Stimulated activated CD4-positive, alpha-beta T cell treated with anti-CD3 and anti-CD28 coated beads, Interleukin-2, amount 100 ng/mL, for 4 hours (primary cell): ENCODE measurements at regions not wholly inside any gene's neighbourhood (a gene's known extent, or its start where the extent isn't known, plus 50 kb on each side); places are given as distances from the start of the nearest gene placed in this dataset.

Source experiments
- DNase-seq: peaks from one replicate; pipeline ENCODE4 v3.0.0-alpha.2; 2020; ENCODE audit warnings: low read depth

DNA sequence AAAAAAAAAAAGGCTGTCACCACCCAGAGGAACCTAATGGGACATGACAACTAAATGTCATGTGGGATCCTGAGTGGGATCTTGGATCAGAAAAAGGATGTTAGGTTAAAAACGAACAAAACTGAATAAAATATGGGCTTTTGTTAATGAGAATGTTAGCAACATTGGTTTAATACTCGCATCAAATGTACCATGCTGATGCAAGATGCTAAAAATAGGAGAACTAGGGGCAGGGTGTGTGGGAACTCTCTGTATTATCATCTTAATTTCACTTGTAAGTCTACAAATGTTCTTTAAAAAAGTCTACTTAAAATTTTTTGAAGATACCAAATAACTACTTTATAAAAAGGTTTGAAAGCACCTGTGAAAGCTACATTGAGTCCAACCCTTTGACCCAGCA is 88.8 kb upstream of the PRR5 start:
- no peak for DNase-seq

DNA sequence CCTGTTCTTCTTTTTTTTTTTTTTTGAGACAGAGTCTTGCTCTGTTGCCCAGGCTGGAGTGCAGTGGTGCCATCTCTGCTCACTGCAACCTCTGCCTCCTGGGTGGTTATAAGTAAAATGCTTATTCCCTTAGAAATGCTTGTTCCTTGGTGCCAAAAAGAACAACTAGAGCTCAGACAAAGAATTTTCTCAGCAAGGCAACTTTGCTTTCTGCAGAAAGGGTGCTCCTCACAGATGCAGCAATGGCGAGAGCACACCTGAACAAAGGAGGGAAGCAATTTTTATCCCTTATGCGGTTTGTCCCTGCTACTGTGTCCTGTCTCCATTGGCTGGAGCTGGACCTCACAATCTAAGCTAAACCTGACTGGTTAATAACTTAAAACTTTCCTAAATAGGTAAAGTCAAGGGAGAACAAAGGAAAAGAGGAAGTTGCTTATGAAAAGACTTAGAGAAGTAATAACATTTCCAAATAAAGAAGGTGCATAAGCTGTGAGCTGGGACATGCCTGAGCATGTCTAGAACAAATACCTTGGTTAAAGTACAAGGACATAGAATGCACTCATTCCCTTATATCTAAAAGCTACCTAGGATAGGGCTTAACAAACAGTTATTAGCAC is 90.0 kb upstream of the PRR5 start:
- DNase-seq: no peak

DNA sequence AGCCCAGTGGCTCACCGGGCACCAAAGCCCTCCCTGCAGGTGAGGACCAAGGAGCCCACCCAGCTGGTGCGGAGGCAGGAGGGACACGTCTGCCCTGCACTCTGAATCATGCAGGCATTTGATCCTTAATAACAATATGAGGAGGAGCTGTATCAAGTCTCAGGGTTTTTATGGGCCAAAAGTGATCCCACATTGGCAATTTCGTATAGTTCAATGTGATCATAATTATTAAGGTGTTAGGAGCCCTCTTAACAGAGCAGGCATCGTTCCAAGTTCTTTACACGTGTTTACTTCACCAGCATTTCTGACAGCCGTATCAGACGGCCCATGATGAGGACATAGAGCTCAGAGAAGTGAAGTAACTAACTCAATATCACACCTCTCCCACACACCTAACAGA is 91.9 kb upstream of the PRR5 start:
- DNase-seq: no peak

DNA sequence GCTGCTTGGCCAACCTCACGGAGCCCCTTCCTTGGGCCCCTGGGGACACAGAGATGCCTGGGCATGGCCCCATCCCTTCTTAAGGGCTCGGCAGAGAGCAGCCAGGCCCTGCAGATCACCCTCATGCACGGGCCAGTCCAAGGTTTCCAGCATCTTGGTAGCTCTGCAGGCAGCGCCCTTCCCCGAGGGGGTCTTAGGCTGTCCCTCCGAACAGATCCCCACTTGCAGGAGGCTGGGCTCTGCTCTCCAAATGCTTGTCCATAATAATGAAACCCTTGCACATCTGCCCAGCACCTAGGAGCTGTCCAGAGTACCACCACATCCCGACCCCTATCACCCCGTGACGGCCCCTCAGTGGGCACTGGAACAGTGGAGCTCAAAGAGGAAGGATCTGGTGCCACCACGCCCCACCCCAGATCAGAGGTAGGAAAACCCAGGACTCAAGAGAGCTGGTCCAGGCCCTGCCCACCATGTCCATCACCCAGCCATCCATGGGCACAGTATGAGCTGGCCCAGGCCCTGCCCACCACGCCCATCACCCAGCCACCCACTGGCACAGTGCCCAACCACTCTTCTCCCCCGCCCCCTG is 92.5 kb upstream of the PRR5 start:
- no peak for DNase-seq

DNA sequence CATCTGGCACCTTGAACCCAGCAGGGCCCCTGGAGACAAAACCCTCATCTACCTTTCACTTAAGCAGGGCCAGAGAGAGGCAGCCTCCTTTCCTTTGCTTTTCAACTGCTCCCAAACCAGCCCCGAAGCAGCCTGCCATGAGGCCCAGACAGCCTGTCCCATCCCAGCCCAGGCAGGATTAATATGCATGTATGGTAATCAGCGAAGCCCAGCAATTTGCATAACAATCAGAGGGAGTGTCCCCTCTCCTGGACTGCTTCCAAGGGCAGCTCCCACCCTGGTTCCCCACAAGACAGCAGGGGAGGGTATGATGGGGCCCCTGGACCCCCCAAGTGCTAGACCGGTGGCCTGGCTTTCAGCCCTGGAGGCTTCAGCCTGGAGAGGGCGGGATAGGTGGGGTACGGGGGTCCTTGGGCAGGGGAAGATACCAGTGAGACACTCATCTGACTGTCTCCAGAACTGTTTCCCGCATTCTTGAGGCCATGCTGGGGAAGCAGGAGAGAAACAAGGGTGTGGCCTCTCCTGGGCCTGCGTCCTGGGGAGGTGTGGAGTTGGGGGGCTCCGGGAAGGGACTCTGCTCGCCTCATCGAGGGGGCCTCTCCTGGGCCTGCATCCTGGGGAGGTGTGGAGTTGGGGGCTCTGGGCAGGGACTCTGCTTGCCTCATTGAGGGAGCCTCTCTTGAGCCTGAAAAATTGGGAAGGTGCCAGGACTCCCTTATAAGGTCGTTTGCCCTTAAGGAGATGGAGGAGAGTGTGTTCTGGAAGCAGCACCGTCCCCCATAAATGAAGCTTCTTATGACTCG is 93.2 kb upstream of the PRR5 start:
- DNase-seq: no peak

DNA sequence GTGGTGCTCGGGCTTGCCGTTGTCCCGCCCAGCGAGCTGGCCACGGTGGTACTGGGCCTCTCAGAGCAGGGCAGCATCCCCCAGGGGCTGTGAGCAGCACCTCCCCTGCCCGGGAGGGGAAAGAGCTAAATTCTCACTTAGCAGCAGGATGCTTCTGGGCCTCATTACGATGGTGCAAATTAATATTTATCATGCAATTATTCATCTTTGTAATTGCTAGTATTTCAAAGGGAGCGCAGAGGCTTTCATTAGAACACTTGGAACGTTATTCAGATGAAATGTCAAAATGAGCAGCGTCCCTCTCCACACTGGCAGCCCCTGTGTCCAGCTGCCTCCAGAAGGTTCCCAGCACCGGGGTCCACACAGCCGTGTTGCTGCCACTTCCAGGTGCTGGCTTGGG is 95.9 kb upstream of the PRR5 start:
- DNase-seq: no peak

DNA sequence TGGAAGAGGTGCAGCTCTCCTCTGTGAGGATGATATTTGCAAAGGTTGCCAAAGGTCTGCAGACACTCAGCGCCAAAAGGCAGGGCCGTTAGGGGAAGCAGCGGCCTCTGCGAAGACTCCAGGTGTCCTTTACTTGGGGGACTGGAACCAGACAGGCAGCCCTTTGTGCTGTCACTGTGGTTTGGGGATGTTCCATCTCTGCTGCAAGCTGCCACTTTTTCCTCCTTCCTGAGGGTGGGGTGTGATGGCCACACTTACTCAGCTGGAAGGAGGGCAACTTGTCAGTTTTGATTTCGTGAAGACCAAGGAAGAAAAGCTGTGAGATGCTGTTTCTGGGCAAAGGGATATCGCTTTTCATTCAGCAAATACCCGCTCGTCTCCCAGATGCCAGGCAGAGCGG is 96.5 kb upstream of the PRR5 start:
- no peak for DNase-seq

DNA sequence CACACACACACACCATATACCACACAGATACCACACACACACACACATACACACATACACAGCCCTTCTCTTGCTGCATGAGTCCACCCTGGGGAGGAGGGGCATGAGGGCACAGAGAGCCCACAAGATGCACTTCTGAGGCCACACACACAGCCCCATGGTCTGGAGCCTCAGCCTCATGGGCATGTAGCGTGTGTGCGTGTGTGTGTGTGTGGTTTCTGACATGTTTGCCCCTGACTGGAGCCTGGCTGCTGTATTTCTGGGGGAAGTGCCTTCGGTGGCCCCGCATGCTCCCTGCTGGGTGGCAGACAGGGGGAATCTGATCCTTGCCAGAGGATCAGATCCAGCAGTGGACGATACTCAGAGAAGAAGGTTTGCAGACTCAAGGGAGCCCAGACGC is 97.0 kb upstream of the PRR5 start:
- DNase-seq: no peak

DNA sequence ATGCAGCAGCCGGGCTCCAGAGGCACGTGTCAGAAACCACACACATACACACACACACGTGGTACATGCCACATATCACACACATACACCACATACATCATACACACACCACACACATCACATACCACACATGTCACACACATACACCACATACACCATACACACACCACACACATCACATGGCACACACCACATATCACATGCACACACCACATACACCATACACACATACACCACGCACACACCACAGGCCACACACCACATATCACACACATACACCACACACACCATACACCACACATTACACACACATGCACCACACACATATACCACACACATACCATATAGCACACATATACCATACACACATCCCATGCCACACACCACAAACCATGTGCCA is 97.5 kb upstream of the PRR5 start:
- no peak for DNase-seq

DNA sequence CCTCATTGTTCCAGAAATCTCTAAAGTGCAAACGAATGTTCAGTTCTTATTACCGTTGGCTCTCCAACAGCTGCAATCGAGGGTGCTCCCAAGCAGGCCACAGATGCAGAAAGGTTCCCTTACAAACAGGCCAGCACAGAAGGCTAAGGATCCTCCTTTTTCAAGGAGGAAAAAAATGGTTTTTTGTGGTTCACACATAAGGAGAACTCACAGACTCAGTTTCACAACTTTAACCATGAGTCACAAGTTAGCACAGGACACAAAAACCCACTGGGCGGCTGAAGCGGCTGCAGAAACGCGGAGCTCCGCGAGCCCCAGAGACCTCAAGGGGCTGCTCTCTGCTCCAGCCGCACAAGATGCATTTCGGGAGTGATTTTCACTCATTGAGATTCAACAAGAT is 98.2 kb upstream of the PRR5 start:
- no peak for DNase-seq

DNA sequence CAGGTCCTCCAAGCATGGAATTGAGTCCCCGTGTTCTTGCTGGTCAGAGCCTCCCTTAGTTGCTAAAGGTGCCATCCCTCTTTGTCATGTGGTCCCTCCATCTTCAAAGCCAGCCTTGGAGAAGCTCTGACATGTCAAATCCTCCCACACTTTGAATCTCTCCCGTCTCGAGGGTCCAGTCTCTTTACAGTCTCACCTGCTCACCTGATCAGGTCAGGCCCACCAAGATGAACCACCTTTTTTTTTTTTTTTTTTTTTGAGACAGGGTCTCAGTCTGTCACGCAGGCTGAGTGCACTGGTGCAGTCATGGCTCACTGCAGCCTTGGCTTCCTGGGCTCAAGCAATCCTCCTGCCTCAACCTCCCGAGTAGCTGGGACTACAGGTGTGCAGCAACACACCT is 100.3 kb upstream of the PRR5 start:
- DNase-seq: no peak

DNA sequence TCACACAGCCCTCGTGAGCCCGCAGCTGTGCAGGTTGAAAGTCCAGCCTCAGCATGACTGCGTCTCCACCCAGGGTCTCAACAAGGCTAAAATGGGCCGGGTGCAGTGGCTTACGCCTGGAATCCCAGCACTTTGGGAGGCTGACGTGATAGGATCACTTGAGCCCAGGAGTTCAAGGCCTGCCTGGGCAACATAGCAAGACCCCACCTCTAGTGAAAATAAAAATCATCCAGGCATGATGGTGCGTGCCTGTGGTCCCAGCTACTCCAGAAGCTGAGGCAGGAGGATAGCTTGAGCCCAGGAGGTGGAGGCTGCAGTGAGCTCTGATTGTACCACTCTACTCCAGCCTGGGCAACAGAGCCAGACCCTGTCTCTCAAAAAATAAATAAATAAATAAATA is 100.8 kb upstream of the PRR5 start:
- DNase-seq: no peak

DNA sequence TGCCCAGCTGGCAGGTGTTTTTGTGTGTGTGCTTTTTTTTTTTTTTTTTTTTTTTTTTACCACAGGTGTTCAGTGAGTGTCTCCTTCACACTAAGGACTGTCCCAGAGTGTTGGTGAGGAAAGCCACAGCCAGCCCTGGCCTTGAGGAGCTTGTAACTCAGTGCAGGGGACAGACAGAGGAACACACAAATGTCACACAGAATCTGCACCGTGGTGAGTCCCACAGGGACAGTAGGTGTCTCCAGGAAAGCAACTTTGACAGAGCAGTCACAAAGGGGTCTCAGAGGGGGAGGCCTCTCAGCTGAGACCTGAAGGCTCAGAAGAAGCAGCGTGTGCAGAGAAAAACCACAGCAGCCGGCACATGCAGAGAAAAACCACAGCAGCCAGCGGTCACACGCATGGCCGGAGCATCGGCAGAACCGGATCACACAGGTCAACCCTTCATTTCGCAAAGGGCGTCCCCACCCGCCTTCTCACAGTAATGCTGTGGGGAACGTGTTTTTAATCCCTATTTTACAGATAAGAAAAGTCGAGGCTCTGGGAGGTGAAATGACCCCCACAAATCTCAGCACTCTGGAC is 101.7 kb upstream of the PRR5 start:
- DNase-seq: no peak

DNA sequence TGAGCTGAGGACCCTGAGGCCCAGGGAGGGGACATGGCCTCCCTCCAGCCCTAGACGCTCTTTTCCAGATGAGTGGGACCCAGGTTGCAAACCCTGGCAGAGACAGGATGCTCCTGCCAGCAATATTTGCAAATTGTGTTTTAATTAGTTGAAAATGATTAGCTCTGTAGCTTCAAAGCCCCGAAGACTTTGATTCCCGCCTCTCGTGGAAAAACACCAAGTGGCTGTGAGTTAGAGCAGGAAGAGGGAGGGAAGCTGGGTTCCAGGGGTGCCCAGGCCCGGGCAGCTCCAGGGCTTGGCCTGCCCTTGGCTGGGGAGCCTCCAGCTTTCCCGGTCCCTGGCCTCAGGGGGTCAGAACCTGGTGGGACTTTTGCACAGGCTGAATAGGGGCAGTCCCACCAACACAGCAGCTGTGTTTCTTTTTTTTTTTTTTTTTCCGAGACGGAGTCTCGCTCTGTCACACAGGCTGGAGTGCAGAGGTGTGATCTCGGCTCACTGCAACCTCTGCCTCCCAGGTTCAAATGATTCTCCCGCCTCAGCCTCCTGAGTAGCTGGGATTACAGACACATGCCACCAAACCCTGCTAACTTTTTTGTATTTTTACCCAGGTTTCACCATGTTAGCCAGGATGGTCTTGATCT is 101.6 kb upstream of the RTL6 start:
- no peak for DNase-seq

DNA sequence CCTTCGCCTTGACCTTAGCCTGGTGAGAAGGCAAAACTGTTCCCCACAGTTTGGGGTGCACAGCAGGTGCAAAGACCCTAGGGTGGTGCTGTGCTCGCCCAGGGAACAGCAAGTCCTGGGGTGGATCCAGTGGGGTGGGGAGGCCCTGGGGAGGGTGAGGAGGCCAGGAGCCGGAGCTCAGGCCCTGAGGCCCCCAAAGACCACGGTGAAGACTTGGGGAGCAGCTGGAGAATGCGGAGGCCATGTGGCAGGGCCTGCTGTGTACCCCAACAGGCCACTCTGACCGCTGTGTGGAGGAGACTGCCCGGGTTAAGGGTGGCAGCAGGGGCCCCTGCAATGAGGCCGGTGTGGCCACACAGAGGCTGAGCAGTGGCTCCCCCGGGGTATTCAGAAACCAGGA is 101.1 kb upstream of the RTL6 start:
- DNase-seq: no peak

DNA sequence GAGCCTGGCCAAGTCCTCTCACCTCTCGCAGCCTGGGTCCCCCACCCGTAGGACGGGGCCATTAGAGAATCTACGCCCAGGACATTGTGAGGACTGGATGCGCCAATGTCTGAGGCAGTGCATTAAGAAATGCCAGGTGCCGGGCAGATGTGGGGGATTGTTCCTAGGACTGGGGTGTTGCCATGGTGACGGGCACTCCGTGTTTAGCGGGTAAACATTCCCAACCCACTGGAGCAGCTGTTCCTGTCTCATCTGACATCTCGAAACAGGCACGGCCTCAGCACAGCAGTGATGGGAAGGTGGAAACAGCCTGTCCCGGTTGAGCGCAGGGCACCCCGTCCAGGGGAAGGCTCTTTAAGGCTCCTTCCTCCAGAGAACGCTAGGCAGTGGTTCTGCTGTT is 99.6 kb upstream of the RTL6 start:
- DNase-seq: no peak

DNA sequence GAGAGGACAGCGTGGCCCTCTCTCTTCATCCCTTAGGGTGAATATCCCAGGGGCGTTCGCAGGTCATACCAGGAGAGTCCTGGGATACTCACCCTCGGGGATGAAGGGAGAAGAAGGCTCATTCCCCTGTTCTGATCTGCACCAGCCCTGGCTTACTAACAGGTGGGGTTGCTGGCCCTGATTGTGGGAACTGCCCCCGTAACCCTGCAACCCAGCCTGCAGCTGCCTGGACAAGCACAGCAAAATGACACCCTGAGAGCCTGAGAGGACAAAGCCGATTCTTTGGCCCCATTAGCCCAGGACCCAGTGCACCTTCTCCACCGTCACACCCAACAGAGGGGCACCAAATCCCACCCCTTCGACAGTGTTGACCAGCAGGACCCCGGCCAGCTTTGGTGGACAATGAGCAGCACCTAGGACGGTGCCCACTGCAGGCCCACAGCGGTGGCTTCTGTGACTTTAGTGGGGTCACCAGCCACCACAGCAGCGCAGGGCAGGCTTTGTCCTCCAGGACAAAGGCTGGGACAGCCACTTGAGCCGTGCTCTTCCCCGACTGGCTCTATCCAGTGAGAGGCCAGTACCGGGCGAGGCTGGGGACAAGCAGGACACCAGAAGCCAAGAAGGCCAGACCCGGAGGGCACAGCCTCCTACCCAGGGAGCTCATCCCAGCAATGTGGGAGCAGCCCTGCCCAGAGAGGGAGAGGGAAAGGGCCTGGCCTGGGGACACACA is 98.5 kb upstream of the RTL6 start:
- no peak for DNase-seq

DNA sequence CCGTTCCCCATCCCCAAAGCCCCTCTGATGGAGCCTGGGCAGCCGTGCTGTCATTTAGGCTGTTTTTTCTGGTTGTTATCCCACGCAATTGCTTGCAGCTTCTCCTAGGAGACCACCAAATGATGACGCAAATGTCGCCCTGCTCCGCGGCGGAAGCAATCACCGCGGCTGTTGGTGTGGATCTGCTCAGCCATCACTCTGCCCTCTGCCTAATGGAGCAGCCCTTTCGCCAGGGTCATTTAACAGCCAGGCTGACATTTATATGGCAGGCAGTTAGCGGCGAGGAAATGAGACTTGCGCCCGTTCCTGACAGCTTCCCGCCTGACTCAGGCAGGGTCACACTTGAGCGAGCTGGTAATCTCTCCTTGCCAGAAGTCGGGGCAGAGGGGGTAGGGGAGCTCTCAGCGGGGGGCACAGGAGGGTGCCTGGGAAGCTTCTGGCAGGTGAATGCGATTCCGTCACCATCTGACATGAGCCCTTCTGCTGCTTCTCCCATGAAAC is 97.9 kb upstream of the RTL6 start:
- no peak for DNase-seq

DNA sequence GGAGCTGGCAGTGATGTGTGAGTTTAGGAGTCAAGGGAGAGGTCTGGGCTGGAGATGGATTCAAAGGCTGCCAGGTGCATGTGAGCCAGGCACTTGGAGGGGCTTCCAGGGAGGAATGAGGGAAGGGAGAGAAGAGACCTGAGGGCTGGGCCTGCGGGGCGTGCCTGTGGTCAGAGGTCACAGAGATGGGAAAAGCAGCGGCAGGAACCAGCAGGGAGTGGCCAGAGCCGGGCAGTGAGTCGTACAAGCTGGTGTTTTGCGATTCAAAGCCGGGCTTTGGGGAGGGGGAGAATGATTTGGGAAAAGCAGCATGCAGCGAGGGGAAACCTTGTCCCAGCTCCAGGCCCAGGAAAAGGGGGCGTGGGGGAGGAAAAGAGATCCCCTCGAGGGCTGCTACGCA is 96.9 kb upstream of the RTL6 start:
- no peak for DNase-seq

DNA sequence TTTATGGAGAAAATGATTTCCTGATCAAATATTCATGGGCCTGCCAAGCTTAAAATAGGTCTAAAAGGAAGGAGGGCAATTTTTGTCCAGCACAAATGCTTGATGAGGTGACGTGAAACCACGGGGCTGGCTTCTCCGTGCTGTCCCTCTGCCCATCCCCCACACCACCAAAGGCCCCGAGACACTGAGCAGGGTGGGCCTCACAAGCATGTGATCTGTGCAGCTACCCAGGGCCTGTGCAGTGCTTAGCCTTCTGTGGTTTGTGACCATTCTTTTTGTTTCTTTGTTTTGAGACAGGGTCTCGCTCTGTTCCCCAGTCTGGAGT is 94.8 kb upstream of the RTL6 start:
- DNase-seq: no peak

DNA sequence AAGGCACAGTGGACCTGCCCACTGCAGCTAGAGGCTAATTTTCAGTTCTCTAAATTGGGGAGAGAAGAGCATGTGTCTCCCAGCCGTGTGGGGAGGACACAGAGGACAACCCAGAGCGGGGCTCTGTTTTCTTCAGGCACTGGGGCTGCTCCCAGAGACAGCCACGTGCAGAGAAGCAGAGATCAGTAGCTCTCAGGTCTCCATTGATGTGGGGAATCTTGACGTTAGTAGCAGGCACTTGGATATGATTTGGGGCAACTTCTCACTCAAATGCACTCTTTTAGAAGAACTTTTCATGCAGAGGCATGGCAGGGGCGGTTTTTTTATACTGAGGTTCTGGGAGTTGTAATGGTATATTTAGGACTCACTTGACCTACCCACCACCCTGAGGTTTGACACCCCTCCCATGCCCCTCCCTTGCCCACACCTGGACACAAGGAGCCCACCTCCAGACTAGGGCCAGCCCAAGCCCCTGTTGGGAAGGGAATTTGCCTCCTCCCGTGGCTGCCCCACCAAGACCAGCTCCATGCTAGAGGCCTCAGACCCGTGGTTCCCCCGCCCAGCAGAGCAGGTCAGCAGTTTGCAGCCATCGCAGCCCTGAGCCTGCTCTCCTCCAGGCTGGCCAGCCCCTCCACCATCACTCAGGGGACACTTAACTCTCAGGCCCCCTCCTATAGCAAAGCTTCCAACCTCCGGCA is 94.2 kb upstream of the RTL6 start:
- DNase-seq: no peak
